ENCODE measurements at regions not wholly inside any gene's neighbourhood (a gene's known extent, or its start where the extent isn't known, plus 50 kb on each side); places are given as distances from the start of the nearest gene placed in this dataset.

DNA sequence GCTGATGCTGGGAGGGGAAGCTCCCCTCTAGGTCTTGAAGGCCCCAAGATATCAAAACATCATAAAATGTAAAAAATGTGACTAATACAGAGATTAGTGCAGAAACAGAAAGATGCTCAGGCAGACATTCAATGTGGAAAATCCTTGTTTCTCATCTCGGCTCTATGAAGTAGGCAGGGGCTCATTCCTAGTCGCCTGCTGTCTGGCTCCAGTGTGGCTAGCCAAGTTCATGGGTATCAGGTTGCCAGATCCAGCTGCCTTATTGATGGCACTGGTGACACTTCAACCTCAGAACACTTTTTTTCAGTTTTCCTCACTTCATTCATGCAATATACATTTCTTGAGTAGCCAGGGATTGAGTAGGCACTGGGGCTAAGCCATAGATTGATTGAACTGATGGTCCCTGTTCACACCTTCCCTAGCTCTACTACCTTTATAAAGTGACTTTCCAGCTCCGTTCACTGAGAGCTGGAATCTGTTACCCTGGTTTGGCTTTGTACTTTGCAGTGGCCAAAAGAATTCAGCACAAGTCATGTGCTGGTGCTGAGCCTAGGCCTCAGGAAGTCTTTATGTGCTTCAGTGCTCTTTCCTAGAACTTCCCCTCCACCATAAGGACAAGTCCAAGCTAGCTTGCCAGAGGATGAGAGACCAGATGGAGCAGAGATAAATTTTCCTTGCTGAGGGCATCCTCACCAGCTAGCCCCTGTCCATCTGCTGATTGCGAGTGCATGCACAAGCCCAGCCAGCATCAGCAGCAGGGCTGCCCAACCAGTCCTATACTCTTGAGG lies 373.6 kb upstream of the ST6GAL2 start:
- Histone ChIP-seq H3K9me3 (ENCODE audit: control insufficient read depth in 2 of 2, insufficient read depth in 1 of 2, low read depth in 1 of 2, low read length in 1 of 2) (peaks cover 0 to 3% of the 10 kb centered on the region in 2 donors), H3K27me3 (ENCODE audit: control insufficient read depth in 1 of 2, insufficient read depth in 2 of 2, low read length in 2 of 2) (no peaks in the 10 kb centered on the region), H3K27ac (ENCODE audit: low read depth in 2 of 2, low read length in 1 of 2) (no peak overlapping the region), H3K4me3 (ENCODE audit: low read depth in 1 of 2, low read length in 2 of 2) (no peak overlapping the region), H3K4me1 (ENCODE audit: control insufficient read depth in 2 of 2, insufficient read depth in 2 of 2, low read length in 1 of 2) (no peaks in the 10 kb centered on the region), H3K36me3 (ENCODE audit: control insufficient read depth in 2 of 2, insufficient read depth in 2 of 2, low read length in 1 of 2) (no peaks in the 10 kb centered on the region)
- WGBS, 2 donors: 84 to 86% methylated on average over 4 of the region's 4 CpGs

DNA sequence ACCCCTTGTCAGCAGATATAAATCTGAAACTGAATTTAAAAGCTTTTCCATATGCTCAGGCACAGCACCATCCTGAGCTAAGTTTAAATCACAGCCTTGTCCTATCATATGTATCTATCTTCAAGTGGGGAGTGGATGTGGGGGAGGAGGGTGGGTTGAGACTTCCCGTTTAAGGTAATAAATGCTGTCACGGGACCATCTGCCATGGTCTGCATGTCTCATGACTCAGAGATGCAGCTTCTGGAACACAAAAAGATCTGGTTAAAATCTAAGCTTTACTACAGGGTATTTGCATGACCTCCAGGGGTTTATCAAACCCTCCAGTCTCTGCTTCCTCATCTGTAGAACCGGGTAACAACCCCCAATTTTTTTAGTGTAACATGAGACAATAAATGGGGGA lies 377.7 kb upstream of the ST6GAL2 start:
- no peak overlapping the region for H3K27ac ChIP-seq (ENCODE audit: low read depth in 2 of 2, low read length in 1 of 2)
- H3K9me3 ChIP-seq (ENCODE audit: control insufficient read depth in 2 of 2, insufficient read depth in 1 of 2, low read depth in 1 of 2, low read length in 1 of 2): no peaks in the 10 kb centered on the region
- no peak overlapping the region for H3K4me3 ChIP-seq (ENCODE audit: low read depth in 1 of 2, low read length in 2 of 2)
- WGBS, 2 donors: 77% methylated on average over 3 of the region's 3 CpGs
- H3K4me1 ChIP-seq (ENCODE audit: control insufficient read depth in 2 of 2, insufficient read depth in 2 of 2, low read length in 1 of 2): no peaks in the 10 kb centered on the region
- no peaks in the 10 kb centered on the region for H3K27me3 ChIP-seq (ENCODE audit: control insufficient read depth in 1 of 2, insufficient read depth in 2 of 2, low read length in 2 of 2)
- H3K36me3 ChIP-seq (ENCODE audit: control insufficient read depth in 2 of 2, insufficient read depth in 2 of 2, low read length in 1 of 2): no peaks in the 10 kb centered on the region

DNA sequence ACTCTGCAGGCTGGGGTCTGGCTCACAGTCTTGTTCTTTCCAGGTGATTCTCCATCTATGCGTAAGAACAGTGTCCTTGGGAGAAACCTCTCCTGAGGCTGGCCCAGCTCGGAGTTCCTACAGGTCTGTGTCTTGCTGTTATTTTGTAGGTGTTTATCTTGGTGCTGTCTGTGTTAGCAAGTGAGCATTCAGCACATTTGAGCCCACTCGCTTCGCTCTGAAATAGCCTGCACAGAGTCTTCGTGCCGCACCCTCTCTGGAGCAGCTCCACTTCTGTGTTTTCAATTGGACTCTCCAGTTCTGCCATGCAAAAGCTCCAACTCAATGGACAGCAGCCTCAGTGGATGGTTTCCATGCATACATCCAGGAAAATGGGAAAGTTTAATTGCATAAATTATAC lies 378.2 kb upstream of the ST6GAL2 start:
- WGBS, 2 donors: 92 to 93% methylated on average over 6 of the region's 6 CpGs

DNA sequence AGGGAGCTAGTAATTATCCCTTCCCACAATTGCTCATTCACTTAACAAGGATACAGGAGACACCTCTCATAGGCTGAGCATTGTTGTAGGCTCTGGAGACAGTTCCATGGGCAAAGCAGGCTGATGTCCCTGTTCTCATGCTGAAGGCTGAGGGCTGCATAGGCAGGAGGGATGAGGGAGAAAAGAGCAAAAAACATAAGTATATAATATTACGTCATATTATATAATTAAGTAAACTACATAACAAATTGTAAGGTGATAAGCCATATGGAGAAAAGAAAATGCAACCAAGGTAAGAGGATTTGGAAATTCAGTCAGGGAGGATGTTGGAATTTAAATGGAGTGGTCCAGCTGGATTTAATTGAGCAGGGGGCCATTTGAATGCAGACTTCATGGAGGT lies 380.6 kb upstream of the ST6GAL2 start:
- 77 to 98% methylated on average over 1 of the region's 1 CpG for WGBS, 2 donors

More for the DNA sequence above, 378.2 kb upstream of the ST6GAL2 start:
- Histone ChIP-seq H3K36me3 (ENCODE audit: control insufficient read depth in 2 of 2, insufficient read depth in 2 of 2, low read length in 1 of 2) (no peaks in the 10 kb centered on the region), H3K27me3 (ENCODE audit: control insufficient read depth in 1 of 2, insufficient read depth in 2 of 2, low read length in 2 of 2) (no peaks in the 10 kb centered on the region), H3K27ac (ENCODE audit: low read depth in 2 of 2, low read length in 1 of 2) (no peak overlapping the region), H3K9me3 (ENCODE audit: control insufficient read depth in 2 of 2, insufficient read depth in 1 of 2, low read depth in 1 of 2, low read length in 1 of 2) (no peaks in the 10 kb centered on the region), H3K4me3 (ENCODE audit: low read depth in 1 of 2, low read length in 2 of 2) (no peak overlapping the region), H3K4me1 (ENCODE audit: control insufficient read depth in 2 of 2, insufficient read depth in 2 of 2, low read length in 1 of 2) (no peaks in the 10 kb centered on the region)

DNA sequence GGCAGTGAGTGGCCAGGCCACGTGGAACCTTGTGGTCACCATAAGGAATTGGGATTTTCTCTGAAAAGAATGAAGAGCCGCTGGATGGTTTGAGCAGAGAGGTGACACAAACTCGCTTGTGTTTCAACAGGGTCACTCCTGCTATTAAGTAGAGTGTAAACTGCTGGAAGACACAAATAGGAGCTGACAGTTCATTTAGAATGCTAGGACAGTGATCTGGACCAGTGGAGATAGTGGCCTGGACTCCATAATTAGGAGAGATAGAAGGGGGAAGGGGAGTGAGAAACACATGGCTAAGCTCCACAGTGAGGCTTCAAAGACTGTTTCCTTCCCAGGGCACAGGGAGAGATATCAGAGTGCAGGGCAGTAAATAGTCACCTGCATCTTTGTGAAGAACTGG lies 381.1 kb upstream of the ST6GAL2 start:
- Histone ChIP-seq H3K4me3 (ENCODE audit: low read depth in 1 of 2, low read length in 2 of 2) (no peak overlapping the region), H3K27me3 (ENCODE audit: control insufficient read depth in 1 of 2, insufficient read depth in 2 of 2, low read length in 2 of 2) (no peaks in the 10 kb centered on the region), H3K27ac (ENCODE audit: low read depth in 2 of 2, low read length in 1 of 2) (no peak overlapping the region), H3K36me3 (ENCODE audit: control insufficient read depth in 2 of 2, insufficient read depth in 2 of 2, low read length in 1 of 2) (no peaks in the 10 kb centered on the region), H3K9me3 (ENCODE audit: control insufficient read depth in 2 of 2, insufficient read depth in 1 of 2, low read depth in 1 of 2, low read length in 1 of 2) (no peaks in the 10 kb centered on the region), H3K4me1 (ENCODE audit: control insufficient read depth in 2 of 2, insufficient read depth in 2 of 2, low read length in 1 of 2) (no peaks in the 10 kb centered on the region)
- 79 to 81% methylated on average over 3 of the region's 3 CpGs for WGBS, 2 donors

More for the DNA sequence above, 380.6 kb upstream of the ST6GAL2 start:
- Histone ChIP-seq H3K4me3 (ENCODE audit: low read depth in 1 of 2, low read length in 2 of 2) (no peak overlapping the region), H3K27me3 (ENCODE audit: control insufficient read depth in 1 of 2, insufficient read depth in 2 of 2, low read length in 2 of 2) (no peaks in the 10 kb centered on the region), H3K4me1 (ENCODE audit: control insufficient read depth in 2 of 2, insufficient read depth in 2 of 2, low read length in 1 of 2) (no peaks in the 10 kb centered on the region), H3K9me3 (ENCODE audit: control insufficient read depth in 2 of 2, insufficient read depth in 1 of 2, low read depth in 1 of 2, low read length in 1 of 2) (no peaks in the 10 kb centered on the region), H3K36me3 (ENCODE audit: control insufficient read depth in 2 of 2, insufficient read depth in 2 of 2, low read length in 1 of 2) (no peaks in the 10 kb centered on the region), H3K27ac (ENCODE audit: low read depth in 2 of 2, low read length in 1 of 2) (no peak overlapping the region)

DNA sequence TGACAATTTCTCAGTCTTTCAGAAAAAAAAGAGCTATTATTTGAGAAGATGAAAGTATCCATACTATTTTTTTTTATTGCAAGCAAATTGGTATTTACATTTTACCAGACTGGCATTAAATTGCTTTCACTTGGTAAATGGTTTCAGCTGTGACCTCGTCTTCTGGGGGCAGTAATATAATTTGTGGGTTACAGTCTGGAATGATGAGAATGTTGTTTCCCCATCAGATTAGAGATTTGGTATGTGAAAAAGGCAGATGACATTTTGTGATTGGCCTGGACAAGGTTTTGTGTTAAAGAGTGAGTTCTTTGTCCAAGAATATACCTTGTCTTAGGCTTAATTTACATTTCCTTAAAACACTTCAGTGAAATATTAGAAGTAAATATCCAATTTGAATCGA lies 390.1 kb upstream of the ST6GAL2 start:
- H3K4me3 ChIP-seq (ENCODE audit: low read depth in 1 of 2, low read length in 2 of 2): no peak overlapping the region
- WGBS, 2 donors: 68 to 77% methylated on average over 2 of the region's 2 CpGs
- H3K36me3 ChIP-seq (ENCODE audit: control insufficient read depth in 2 of 2, insufficient read depth in 2 of 2, low read length in 1 of 2): no peaks in the 10 kb centered on the region
- H3K9me3 ChIP-seq (ENCODE audit: control insufficient read depth in 2 of 2, insufficient read depth in 1 of 2, low read depth in 1 of 2, low read length in 1 of 2): no peaks in the 10 kb centered on the region
- H3K4me1 ChIP-seq (ENCODE audit: control insufficient read depth in 2 of 2, insufficient read depth in 2 of 2, low read length in 1 of 2): no peaks in the 10 kb centered on the region
- H3K27me3 ChIP-seq (ENCODE audit: control insufficient read depth in 1 of 2, insufficient read depth in 2 of 2, low read length in 2 of 2): no peaks in the 10 kb centered on the region
- H3K27ac ChIP-seq (ENCODE audit: low read depth in 2 of 2, low read length in 1 of 2): no peak overlapping the region

DNA sequence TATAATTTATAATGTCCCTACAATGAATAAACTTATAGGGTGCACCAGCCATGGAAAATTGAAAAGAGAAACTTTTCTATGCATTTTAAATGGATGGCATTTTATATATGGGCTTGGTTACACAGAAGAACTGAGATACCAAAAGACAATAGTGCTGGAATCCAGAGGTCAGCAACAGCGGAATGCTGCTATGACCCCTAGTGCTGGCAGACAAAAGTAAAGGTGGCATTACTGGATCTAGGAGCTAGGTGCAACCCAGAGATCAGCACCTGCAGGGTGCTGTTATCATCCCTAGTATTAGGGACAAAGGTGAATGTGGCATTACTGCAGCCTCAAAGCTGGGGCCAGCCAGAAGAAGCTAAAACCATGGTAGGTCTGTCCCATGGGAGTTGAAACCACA lies 392.7 kb upstream of the ST6GAL2 start:
- H3K9me3 ChIP-seq (ENCODE audit: control insufficient read depth in 2 of 2, insufficient read depth in 1 of 2, low read depth in 1 of 2, low read length in 1 of 2): no peaks in the 10 kb centered on the region
- no peaks in the 10 kb centered on the region for H3K36me3 ChIP-seq (ENCODE audit: control insufficient read depth in 2 of 2, insufficient read depth in 2 of 2, low read length in 1 of 2)
- 67 to 92% methylated on average over 1 of the region's 1 CpG for WGBS, 2 donors
- H3K27ac ChIP-seq (ENCODE audit: low read depth in 2 of 2, low read length in 1 of 2): no peak overlapping the region
- H3K4me3 ChIP-seq (ENCODE audit: low read depth in 1 of 2, low read length in 2 of 2): no peak overlapping the region
- H3K4me1 ChIP-seq (ENCODE audit: control insufficient read depth in 2 of 2, insufficient read depth in 2 of 2, low read length in 1 of 2): no peaks in the 10 kb centered on the region
- H3K27me3 ChIP-seq (ENCODE audit: control insufficient read depth in 1 of 2, insufficient read depth in 2 of 2, low read length in 2 of 2): no peaks in the 10 kb centered on the region

DNA sequence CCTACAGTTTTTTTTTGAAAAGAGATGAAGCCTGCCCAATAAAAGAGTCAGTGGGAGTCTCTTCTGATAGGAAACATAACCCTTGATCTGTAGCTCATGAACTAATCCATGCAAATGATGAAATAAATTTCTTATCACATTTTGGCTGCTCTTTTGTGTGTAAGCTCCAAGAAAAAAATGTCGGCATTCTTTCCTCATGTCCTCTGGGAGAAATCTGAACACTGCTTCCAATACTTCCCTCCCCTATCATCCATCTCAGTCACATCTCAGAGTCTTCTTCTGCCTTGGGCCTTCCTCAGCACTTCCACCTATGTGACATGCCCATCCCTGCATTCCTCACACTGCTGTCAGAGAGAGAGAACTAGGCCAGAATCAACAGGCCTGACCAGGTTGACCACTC lies 395.7 kb upstream of the ST6GAL2 start:
- no peaks in the 10 kb centered on the region for H3K4me1 ChIP-seq (ENCODE audit: control insufficient read depth in 2 of 2, insufficient read depth in 2 of 2, low read length in 1 of 2)
- H3K27me3 ChIP-seq (ENCODE audit: control insufficient read depth in 1 of 2, insufficient read depth in 2 of 2, low read length in 2 of 2): no peaks in the 10 kb centered on the region
- H3K9me3 ChIP-seq (ENCODE audit: control insufficient read depth in 2 of 2, insufficient read depth in 1 of 2, low read depth in 1 of 2, low read length in 1 of 2): no peaks in the 10 kb centered on the region
- H3K4me3 ChIP-seq (ENCODE audit: low read depth in 1 of 2, low read length in 2 of 2): no peak overlapping the region
- no peaks in the 10 kb centered on the region for H3K36me3 ChIP-seq (ENCODE audit: control insufficient read depth in 2 of 2, insufficient read depth in 2 of 2, low read length in 1 of 2)
- H3K27ac ChIP-seq (ENCODE audit: low read depth in 2 of 2, low read length in 1 of 2): no peak overlapping the region
- 77 to 81% methylated on average over 1 of the region's 1 CpG for WGBS, 2 donors

DNA sequence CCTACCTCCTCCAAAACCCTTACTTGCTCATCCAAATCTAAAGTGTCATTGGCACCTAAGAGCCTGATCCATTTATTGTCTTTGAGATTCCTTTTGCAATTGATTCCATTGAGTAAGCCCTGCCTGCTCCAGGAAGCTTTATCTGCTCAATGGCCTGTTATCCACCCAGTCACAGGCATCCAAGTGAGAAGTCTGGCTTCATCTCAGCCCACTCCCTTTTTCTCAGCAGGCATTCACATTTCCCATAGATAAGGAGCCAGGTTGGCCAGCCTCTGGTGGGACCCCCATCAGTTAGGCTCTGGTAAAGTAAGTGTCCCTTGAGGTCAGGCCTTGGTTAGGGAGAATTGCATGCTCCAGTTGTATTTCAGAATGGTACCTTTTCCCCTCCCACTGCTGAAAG lies 396.2 kb upstream of the ST6GAL2 start:
- Histone ChIP-seq H3K27me3 (ENCODE audit: control insufficient read depth in 1 of 2, insufficient read depth in 2 of 2, low read length in 2 of 2) (no peaks in the 10 kb centered on the region), H3K4me1 (ENCODE audit: control insufficient read depth in 2 of 2, insufficient read depth in 2 of 2, low read length in 1 of 2) (no peaks in the 10 kb centered on the region)

DNA sequence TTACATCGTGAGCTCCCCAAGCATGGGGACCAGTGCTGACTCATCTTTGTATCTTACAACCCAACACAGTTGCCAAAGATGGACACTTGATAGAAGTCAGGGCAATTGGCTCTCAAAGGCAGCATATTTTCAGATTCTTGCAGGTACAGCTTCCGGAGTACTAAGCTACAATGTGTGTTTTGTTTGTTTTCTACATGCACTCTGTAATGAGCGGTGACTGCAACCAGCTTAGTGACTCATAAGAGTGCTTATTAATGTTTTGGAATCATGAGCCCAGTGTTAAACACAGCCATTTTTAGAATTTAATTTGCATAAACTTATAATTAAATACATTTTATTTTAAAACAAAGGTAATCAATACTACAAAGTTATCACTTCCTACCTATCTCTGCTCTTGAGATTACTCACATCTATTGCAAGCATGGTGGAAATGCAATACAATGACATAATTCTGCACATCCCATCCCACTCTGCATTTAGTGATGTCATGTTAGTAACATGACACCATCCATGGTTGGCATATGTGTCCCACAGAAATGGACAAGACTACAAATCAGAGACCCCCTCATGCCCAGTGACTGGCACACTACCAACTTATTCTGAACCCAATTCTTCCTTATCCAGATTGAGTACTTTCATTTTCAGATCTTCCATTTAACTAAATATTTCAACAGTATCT lies 399.8 kb upstream of the ST6GAL2 start:
- no peaks in the 10 kb centered on the region for H3K9me3 ChIP-seq (ENCODE audit: control insufficient read depth in 2 of 2, insufficient read depth in 1 of 2, low read depth in 1 of 2, low read length in 1 of 2)
- H3K27me3 ChIP-seq (ENCODE audit: control insufficient read depth in 1 of 2, insufficient read depth in 2 of 2, low read length in 2 of 2): no peaks in the 10 kb centered on the region
- H3K4me1 ChIP-seq (ENCODE audit: control insufficient read depth in 2 of 2, insufficient read depth in 2 of 2, low read length in 1 of 2): no peaks in the 10 kb centered on the region
- H3K4me3 ChIP-seq (ENCODE audit: low read depth in 1 of 2, low read length in 2 of 2): no peak overlapping the region
- no peaks in the 10 kb centered on the region for H3K36me3 ChIP-seq (ENCODE audit: control insufficient read depth in 2 of 2, insufficient read depth in 2 of 2, low read length in 1 of 2)
- WGBS, 2 donors: 56 to 69% methylated on average over 3 of the region's 3 CpGs
- no peak overlapping the region for H3K27ac ChIP-seq (ENCODE audit: low read depth in 2 of 2, low read length in 1 of 2)

More for the DNA sequence above, 396.2 kb upstream of the ST6GAL2 start:
- no peak overlapping the region for H3K27ac ChIP-seq (ENCODE audit: low read depth in 2 of 2, low read length in 1 of 2)
- no peak overlapping the region for H3K4me3 ChIP-seq (ENCODE audit: low read depth in 1 of 2, low read length in 2 of 2)
- H3K36me3 ChIP-seq (ENCODE audit: control insufficient read depth in 2 of 2, insufficient read depth in 2 of 2, low read length in 1 of 2): no peaks in the 10 kb centered on the region
- H3K9me3 ChIP-seq (ENCODE audit: control insufficient read depth in 2 of 2, insufficient read depth in 1 of 2, low read depth in 1 of 2, low read length in 1 of 2): no peaks in the 10 kb centered on the region
